ENCODE measurements at regions not wholly inside any gene's neighbourhood (a gene's known extent, or its start where the extent isn't known, plus 50 kb on each side); places are given as distances from the start of the nearest gene placed in this dataset.

GRCh38 chr11:15451713-15452112, 337.0 kb downstream of the INSC start:
- intact Hi-C loops (cut with DNase I): no loop called here
- H3K27ac ChIP-seq: no peak overlapping the region
- H3K9me3 ChIP-seq: no peaks in the 10 kb centered on the region
- H3K27me3 ChIP-seq: no peaks in the 10 kb centered on the region
- H3K4me3 ChIP-seq: no peak overlapping the region
- no peaks in the 10 kb centered on the region for H3K36me3 ChIP-seq
- H3K4me1 ChIP-seq: no peaks in the 10 kb centered on the region
- DNase-seq (ENCODE audit: low spot score in 2 of 2): no peak
- TF ChIP-seq CTCF (IDR thresholded peaks at IDR 0.05): no peak

GRCh38 chr11:15453211-15453765, 338.6 kb downstream of the INSC start:
- no peak overlapping the region for H3K4me3 ChIP-seq
- no peaks in the 10 kb centered on the region for H3K27me3 ChIP-seq
- H3K36me3 ChIP-seq: no peaks in the 10 kb centered on the region
- DNase-seq (ENCODE audit: low spot score in 2 of 2): no peak
- intact Hi-C loops (cut with DNase I): no loop called here
- no peak for TF ChIP-seq CTCF (IDR thresholded peaks at IDR 0.05)
- no peak overlapping the region for H3K27ac ChIP-seq
- no peaks in the 10 kb centered on the region for H3K4me1 ChIP-seq
- H3K9me3 ChIP-seq: no peaks in the 10 kb centered on the region

GRCh38 chr11:15468466-15468865, 353.7 kb downstream of the INSC start:
- intact Hi-C loops (cut with DNase I): no loop called here
- no peaks in the 10 kb centered on the region for H3K36me3 ChIP-seq
- no peaks in the 10 kb centered on the region for H3K9me3 ChIP-seq
- no peak for DNase-seq (ENCODE audit: low spot score in 2 of 2)
- no peaks in the 10 kb centered on the region for H3K27me3 ChIP-seq
- no peaks in the 10 kb centered on the region for H3K4me1 ChIP-seq
- no peak overlapping the region for H3K27ac ChIP-seq
- no peak for TF ChIP-seq CTCF (IDR thresholded peaks at IDR 0.05)
- no peak overlapping the region for H3K4me3 ChIP-seq

GRCh38 chr11:15471048-15471894, 356.5 kb downstream of the INSC start:
- Histone ChIP-seq H3K27me3 (no peaks in the 10 kb centered on the region), H3K4me1 (no peaks in the 10 kb centered on the region), H3K36me3 (no peaks in the 10 kb centered on the region), H3K4me3 (no peak overlapping the region), H3K27ac (no peak overlapping the region), H3K9me3 (no peaks in the 10 kb centered on the region)
- intact Hi-C loops (cut with DNase I): no loop called here
- no peak for TF ChIP-seq CTCF (IDR thresholded peaks at IDR 0.05)
- no peak for DNase-seq (ENCODE audit: low spot score in 2 of 2)

GRCh38 chr11:15471895-15472799, 357.4 kb downstream of the INSC start:
- Histone ChIP-seq H3K27me3 (no peaks in the 10 kb centered on the region), H3K9me3 (no peaks in the 10 kb centered on the region)

More at GRCh38 chr11:15471895-15472799, 357.4 kb downstream of the INSC start:
- TF ChIP-seq CTCF (IDR thresholded peaks at IDR 0.05): no peak
- no peak overlapping the region for H3K27ac ChIP-seq
- no peak for DNase-seq (ENCODE audit: low spot score in 2 of 2)
- no peaks in the 10 kb centered on the region for H3K4me1 ChIP-seq
- no peak overlapping the region for H3K4me3 ChIP-seq
- intact Hi-C loops (cut with DNase I): no loop called here
- no peaks in the 10 kb centered on the region for H3K36me3 ChIP-seq

Measured in ascending aorta (tissue), 2 donors.